GM21717 (cell line): ENCODE measurements at regions not wholly inside any gene's neighbourhood (a gene's known extent, or its start where the extent isn't known, plus 50 kb on each side); places are given as distances from the start of the nearest gene placed in this dataset.

ENCODE experiments used
- ATAC-seq: cut with Tn5 transposase; IDR thresholded peaks from one replicate; pipeline ENCODE4 v1.9.1; 2021; ENCODE audit warnings: mild to moderate bottlenecking, moderate library complexity; ENCODE audit not compliant: unreplicated experiment

- ATAC-seq = no peak
These were observed 106.0 kb upstream of the SSTR1 start for GRCh38 chr14:38101679-38102078.

- no peak for ATAC-seq
These were observed 104.0 kb upstream of the SSTR1 start for GRCh38 chr14:38103542-38104225.

DNA sequence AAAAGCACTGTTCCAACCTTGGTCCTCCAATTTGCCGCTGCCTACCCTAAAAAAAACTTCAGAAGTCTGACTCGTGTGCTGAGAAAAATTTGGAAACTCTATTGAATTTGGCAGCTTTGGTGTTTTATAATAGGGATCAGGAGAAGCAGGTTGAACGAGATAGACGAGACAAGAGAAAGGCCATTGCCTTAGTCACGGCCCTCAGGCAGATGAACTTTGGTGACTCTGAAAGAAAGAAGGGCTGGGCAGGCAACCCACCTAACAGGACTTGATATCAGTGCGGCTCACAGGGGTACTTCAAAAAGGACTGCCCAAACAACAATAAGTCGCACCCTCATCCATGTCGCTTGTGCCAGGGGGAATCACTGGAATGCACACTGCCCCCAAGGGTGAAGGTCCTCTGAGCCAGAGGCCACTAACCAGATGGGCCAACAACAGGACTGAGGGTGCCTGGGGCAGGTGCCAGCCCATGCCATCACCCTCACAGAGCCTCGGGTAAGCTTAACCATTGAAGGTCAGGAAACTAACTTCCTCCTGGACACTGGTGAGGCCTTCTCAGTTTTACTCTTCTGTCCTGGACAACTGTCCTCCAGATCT, 102.5 kb upstream of the SSTR1 start:
- no peak for ATAC-seq

DNA sequence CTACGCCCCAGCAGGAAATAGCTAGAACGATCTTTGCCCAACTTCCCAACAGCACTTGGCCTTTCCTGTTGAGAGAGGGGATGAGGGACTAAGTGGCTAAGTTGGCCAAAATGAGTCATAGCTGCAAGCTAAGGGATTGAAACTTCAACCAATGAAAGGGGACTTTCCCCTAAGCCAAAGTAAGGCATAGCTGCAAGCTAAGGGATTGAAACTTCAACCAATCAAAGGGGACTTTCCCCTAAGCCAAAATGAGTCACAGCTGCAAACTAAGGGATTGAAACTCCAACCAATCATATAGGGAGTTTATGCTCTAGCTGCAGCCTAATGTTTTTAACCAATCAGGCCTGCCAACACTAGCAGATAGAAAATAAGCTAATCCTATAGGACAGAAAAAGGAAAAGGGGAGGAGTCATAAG, 100.5 kb upstream of the SSTR1 start:
- ATAC-seq = peak; percentile 78

- ATAC-seq = no peak
These were observed 99.0 kb upstream of the SSTR1 start for GRCh38 chr14:38108681-38109080.

- no peak for ATAC-seq
These were observed 97.4 kb upstream of the SSTR1 start for GRCh38 chr14:38110258-38110657.

GRCh38 chr14:38111046-38111445, 96.7 kb upstream of the SSTR1 start:
- ATAC-seq = no peak

- ATAC-seq = no peak
These were observed 94.2 kb upstream of the SSTR1 start for GRCh38 chr14:38113546-38113945.

DNA sequence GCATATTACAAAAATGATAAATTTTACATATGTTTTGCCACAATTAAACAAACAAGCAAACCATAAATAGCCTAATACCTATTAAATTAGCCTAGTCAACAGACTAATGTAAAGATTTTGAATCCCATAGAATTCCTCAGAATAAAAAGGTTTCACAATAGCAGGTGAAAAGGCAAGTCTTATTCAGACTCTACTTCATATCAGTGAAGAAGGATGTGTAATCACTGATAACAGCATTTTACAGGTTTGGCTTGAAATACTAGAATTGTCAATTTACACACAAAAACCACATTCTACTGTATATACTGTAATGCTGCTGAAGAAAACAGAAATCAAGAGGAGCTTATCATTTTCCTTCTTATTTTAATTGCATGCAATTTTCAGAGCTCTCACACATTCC, 90.8 kb upstream of the SSTR1 start:
- ATAC-seq = no peak

- no peak for ATAC-seq
These were observed 87.6 kb upstream of the SSTR1 start for GRCh38 chr14:38120109-38120508.

GRCh38 chr14:38121320-38122020, 86.2 kb upstream of the SSTR1 start:
- no peak for ATAC-seq

GRCh38 chr14:38122241-38122640, 85.5 kb upstream of the SSTR1 start:
- no peak for ATAC-seq

GRCh38 chr14:38124506-38124905, 83.2 kb upstream of the SSTR1 start:
- no peak for ATAC-seq

- no peak for ATAC-seq
These were observed 82.1 kb upstream of the SSTR1 start for GRCh38 chr14:38125481-38126037.

GRCh38 chr14:38127356-38127755, 80.3 kb upstream of the SSTR1 start:
- ATAC-seq = no peak

DNA sequence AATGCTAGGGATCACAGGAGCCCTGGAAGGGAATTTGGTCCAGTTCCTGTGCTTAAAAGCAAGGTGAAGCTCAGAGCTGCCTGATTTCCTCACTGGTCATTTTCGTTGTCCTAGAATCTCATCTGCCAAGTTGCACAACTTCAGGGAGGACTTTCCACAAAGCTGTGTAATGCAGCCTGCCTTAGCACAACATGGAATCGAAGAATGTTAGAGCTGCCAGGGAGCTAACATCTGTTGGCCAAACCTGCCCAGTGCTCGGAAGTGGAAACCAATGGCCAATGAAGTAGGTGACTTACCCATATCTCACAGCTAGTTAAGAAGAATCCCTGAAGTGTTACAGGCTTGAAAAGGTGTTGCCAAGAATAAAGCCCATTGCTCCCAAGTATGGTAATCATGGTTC, 79.9 kb upstream of the SSTR1 start:
- ATAC-seq = no peak

- no peak for ATAC-seq
These were observed 79.1 kb upstream of the SSTR1 start for GRCh38 chr14:38128640-38129039.

DNA sequence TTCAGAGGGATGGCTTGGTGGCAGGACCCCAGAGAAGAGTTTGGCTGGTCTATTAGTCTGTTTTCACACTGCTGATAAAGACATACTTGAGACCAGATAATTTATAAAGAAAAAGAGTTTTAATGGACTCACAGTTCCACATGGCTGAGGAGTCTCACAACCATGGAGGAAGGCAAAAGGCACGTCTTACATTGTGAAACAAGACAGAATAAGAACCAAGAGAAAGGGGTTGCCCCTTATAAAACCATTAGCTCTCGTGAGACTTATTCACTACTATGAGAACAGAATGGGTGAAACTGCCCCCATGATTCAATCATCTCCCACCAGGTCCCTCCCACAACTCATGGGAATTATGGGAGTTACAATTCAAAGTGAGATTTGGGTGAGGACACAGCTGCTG, 78.5 kb upstream of the SSTR1 start:
- no peak for ATAC-seq

DNA sequence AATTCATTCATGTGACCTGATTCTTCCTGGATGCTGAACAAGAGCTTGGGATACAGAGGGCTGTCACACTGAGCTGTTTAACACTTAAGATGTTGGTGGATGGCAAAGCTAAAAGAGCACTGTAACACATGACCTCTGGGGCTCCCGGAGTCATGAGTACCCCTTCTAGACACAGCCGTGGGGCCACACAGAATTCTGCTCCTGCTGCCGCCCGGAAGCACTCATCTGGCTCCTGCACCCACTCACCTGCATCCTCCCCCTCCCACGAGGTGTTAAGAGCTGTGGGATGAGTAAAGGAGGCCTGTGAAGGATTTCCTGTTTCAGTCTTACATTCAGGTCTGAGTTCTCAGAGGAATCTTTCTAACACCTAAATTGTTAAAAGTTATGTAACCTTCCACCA, 78.0 kb upstream of the SSTR1 start:
- no peak for ATAC-seq

DNA sequence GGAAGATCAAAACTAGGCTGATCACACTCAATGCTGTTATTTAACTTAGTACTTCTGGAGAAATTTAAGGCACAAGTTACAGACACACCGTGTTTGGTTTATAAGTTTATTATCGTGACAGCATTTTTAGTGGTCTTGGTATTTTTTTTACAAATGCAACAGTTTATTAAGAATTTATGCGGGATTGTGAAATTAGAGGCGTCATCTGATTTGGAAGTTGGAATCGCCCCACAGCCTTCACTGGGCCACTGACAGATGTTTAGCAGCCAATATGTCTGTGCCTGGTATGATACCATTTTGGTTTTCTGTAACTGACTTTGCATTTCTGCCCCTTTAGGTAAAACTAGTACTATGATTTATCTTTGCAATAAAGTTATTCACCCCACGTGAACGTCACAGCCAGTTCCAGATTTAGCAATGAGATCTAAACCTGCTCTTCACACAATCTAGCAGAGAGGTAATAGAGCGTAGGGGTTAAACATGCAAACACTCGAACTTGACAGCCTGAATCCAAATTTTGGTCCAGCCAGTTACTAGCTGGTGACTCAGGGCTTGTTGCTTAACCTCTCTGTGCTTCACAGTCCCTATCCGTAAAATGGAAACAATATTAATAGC, 73.2 kb upstream of the SSTR1 start:
- no peak for ATAC-seq

GRCh38 chr14:38135106-38135867, 72.4 kb upstream of the SSTR1 start:
- ATAC-seq = no peak
